ENCODE measurements at regions not wholly inside any gene's neighbourhood (a gene's known extent, or its start where the extent isn't known, plus 50 kb on each side); places are given as distances from the start of the nearest gene placed in this dataset.

DNA sequence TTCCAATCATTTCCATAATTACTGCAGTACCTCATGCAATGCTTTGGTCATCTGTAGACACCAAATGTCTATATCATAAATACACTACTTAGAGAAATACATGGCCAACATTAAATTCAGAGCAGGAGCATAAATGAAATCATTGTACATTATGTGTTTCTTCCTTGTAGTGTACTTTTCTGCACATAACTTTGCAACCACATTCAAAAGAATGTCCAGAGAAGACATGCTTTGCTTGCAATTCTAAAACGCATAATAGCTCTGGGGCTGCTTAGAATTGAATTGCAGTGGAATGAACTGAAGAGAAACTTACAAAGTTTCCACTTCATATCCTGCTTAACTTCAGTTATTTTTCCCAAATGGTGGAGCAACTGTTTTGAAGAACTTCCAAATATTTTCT is 664.4 kb downstream of the DSC3 start:
- FAIRE-seq: no peak
- 0% methylated on average over 1 of the region's 1 CpG for WGBS (ENCODE audit: missing lambda C conversion rate)
- no peak for ATAC-seq
- Histone ChIP-seq H3K4me3 (no peak overlapping the region), H3K4me2 (no peak overlapping the region), H3K4me1 (no peaks in the 10 kb centered on the region), H3K27ac (no peak overlapping the region), H3K9me3 (no peaks in the 10 kb centered on the region)
- CTCF ChIA-PET: no interaction called here
- no peak for TF ChIP-seq POLR2AphosphoS2 (conservative IDR thresholded peaks at IDR 0.05; ENCODE audit: low read length)
- no peak for TF ChIP-seq ZSCAN20 (CRISPR knock-in tag; IDR thresholded peaks at IDR 0.05)
- no peak for TF ChIP-seq CBX8 (IDR thresholded peaks at IDR 0.05)
- TF ChIP-seq, protein P1, sequence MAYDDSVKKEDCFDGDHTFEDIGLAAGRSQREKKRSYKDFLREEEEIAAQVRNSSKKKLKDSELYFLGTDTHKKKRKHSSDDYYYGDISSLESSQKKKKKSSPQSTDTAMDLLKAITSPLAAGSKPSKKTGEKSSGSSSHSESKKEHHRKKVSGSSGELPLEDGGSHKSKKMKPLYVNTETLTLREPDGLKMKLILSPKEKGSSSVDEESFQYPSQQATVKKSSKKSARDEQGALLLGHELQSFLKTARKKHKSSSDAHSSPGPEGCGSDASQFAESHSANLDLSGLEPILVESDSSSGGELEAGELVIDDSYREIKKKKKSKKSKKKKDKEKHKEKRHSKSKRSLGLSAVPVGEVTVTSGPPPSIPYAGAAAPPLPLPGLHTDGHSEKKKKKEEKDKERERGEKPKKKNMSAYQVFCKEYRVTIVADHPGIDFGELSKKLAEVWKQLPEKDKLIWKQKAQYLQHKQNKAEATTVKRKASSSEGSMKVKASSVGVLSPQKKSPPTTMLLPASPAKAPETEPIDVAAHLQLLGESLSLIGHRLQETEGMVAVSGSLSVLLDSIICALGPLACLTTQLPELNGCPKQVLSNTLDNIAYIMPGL (CRISPR knock-in tag; IDR thresholded peaks at IDR 0.05; ENCODE audit: borderline replicate concordance): no peak
- TF ChIP-seq NPAS2 (CRISPR knock-in tag; IDR thresholded peaks at IDR 0.05; ENCODE audit: borderline replicate concordance): no peak
- no peak for TF ChIP-seq SREBF2 (IDR thresholded peaks at IDR 0.05)
- no peak for TF ChIP-seq BHLHE40 (IDR thresholded peaks at IDR 0.05; ENCODE audit: low read depth, low read length)
- TF ChIP-seq, protein P2, sequence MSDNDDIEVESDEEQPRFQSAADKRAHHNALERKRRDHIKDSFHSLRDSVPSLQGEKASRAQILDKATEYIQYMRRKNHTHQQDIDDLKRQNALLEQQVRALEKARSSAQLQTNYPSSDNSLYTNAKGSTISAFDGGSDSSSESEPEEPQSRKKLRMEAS (IDR thresholded peaks at IDR 0.05): no peak
- no peak for TF ChIP-seq CEBPB (IDR thresholded peaks at IDR 0.05)
- no peak for TF ChIP-seq NFE2L2 (conservative IDR thresholded peaks at IDR 0.05; ENCODE audit: low read length)
- no peak for TF ChIP-seq RAD21 (conservative IDR thresholded peaks at IDR 0.05 in 1 of 2, IDR thresholded peaks at IDR 0.05 in 1 of 2)
- TF ChIP-seq CBX2 (IDR thresholded peaks at IDR 0.05; ENCODE audit: borderline replicate concordance, low read depth): no peak
- TF ChIP-seq, protein P3, sequence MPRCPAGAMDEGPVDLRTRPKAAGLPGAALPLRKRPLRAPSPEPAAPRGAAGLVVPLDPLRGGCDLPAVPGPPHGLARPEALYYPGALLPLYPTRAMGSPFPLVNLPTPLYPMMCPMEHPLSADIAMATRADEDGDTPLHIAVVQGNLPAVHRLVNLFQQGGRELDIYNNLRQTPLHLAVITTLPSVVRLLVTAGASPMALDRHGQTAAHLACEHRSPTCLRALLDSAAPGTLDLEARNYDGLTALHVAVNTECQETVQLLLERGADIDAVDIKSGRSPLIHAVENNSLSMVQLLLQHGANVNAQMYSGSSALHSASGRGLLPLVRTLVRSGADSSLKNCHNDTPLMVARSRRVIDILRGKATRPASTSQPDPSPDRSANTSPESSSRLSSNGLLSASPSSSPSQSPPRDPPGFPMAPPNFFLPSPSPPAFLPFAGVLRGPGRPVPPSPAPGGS (IDR thresholded peaks at IDR 0.05): no peak
- TF ChIP-seq, protein P4, sequence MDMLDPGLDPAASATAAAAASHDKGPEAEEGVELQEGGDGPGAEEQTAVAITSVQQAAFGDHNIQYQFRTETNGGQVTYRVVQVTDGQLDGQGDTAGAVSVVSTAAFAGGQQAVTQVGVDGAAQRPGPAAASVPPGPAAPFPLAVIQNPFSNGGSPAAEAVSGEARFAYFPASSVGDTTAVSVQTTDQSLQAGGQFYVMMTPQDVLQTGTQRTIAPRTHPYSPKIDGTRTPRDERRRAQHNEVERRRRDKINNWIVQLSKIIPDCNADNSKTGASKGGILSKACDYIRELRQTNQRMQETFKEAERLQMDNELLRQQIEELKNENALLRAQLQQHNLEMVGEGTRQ (IDR thresholded peaks at IDR 0.05): no peak
- TF ChIP-seq ZFP36 (IDR thresholded peaks at IDR 0.05; ENCODE audit: borderline replicate concordance, partially characterized antibody): no peak
- TF ChIP-seq, protein P5, sequence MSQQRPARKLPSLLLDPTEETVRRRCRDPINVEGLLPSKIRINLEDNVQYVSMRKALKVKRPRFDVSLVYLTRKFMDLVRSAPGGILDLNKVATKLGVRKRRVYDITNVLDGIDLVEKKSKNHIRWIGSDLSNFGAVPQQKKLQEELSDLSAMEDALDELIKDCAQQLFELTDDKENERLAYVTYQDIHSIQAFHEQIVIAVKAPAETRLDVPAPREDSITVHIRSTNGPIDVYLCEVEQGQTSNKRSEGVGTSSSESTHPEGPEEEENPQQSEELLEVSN (IDR thresholded peaks at IDR 0.05; ENCODE audit: borderline replicate concordance, low read depth): no peak
- TF ChIP-seq RNF2 (IDR thresholded peaks at IDR 0.05; ENCODE audit: borderline replicate concordance, low read depth): no peak
- TF ChIP-seq POLR2A (IDR thresholded peaks at IDR 0.05; ENCODE audit: low read length): no peak
- POLR2A ChIA-PET: no interaction called here
- DNase-seq (ENCODE audit: low read depth in 1 of 2, low spot score in 1 of 2): no peak

DNA sequence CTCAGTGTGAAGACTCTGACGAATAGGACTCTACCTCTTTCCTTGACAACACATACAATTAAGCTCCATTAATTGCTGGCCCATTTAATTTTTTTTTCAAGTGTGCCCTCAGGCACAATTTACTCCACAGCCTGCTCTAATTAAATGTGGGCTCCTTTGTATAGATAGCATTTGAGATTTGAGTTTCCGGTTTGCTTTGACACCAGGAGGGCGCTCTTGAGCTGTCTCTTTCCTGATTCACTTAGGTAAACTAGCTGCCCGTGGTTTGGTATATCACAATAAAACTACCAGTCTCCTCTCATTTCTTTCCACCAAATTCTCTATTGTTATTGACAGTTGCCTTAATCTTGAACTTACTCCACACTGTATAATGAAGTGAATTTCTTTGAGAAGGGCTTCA is 666.0 kb downstream of the DSC3 start:
- no peaks in the 10 kb centered on the region for H3K9me3 ChIP-seq
- POLR2A ChIA-PET: no interaction called here
- TF ChIP-seq FOSB (CRISPR knock-in tag; IDR thresholded peaks at IDR 0.05) (no peak), RFX5 (IDR thresholded peaks at IDR 0.05) (no peak), HOXA7 (CRISPR knock-in tag; IDR thresholded peaks at IDR 0.05) (no peak), RCOR1 (IDR thresholded peaks at IDR 0.05; ENCODE audit: low read depth, low read length) (no peak), JUNB (IDR thresholded peaks at IDR 0.05) (no peak), HEYL (CRISPR knock-in tag; IDR thresholded peaks at IDR 0.05) (no peak), RNF2 (IDR thresholded peaks at IDR 0.05; ENCODE audit: borderline replicate concordance, low read depth) (no peak), ZC3H11A (IDR thresholded peaks at IDR 0.05) (no peak), JUN (IDR thresholded peaks at IDR 0.05) (no peak)
- TF ChIP-seq, protein P6, sequence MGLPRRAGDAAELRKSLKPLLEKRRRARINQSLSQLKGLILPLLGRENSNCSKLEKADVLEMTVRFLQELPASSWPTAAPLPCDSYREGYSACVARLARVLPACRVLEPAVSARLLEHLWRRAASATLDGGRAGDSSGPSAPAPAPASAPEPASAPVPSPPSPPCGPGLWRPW (IDR thresholded peaks at IDR 0.05): no peak
- FAIRE-seq (no peak), DNase-seq (ENCODE audit: low read depth in 1 of 2, low spot score in 1 of 2) (peak in 1 of 2 experiments; percentile 10), ATAC-seq (no peak)
- no peaks in the 10 kb centered on the region for H3K4me1 ChIP-seq
- H3K27ac ChIP-seq: no peak overlapping the region
- no peak overlapping the region for H3K4me3 ChIP-seq
- H3K4me2 ChIP-seq: no peak overlapping the region
- CTCF ChIA-PET: no interaction called here
- WGBS (ENCODE audit: missing lambda C conversion rate): 9% methylated on average over 4 of the region's 4 CpGs
